ENCODE measurements at regions not wholly inside any gene's neighbourhood (a gene's known extent, or its start where the extent isn't known, plus 50 kb on each side); places are given as distances from the start of the nearest gene placed in this dataset.

DNA sequence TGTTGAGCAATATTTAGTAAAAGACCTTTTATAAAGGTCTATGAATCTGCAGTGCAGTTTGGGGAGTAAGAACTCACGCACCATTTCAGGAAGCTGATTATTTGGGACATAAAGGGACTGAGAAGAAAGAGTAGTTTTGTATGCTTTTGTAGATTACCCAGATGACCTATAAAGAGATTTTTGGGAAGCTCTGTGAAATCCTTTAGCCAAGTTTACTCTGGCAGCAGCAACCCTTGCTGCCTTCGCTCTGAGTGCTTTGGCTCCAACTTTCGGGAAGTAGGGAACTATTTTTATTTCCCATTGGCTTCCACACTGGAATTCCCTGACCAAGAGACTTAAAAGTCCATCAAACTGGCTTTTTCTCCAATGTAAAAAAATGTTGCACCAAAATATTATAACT, 1110.1 kb upstream of the PHF14 start:
- H2BK12ac ChIP-seq (ENCODE audit: insufficient read length, low read depth, low read length): no peak overlapping the region
- H3K9me3 Mint-ChIP-seq: peaks cover 0 to 3% of the 10 kb centered on the region in 2 experiments; a peak in 1 of 5 replicates
- DNase-seq: no peak

More for the DNA sequence above, 1110.1 kb upstream of the PHF14 start:
- TF ChIP-seq, protein P1, sequence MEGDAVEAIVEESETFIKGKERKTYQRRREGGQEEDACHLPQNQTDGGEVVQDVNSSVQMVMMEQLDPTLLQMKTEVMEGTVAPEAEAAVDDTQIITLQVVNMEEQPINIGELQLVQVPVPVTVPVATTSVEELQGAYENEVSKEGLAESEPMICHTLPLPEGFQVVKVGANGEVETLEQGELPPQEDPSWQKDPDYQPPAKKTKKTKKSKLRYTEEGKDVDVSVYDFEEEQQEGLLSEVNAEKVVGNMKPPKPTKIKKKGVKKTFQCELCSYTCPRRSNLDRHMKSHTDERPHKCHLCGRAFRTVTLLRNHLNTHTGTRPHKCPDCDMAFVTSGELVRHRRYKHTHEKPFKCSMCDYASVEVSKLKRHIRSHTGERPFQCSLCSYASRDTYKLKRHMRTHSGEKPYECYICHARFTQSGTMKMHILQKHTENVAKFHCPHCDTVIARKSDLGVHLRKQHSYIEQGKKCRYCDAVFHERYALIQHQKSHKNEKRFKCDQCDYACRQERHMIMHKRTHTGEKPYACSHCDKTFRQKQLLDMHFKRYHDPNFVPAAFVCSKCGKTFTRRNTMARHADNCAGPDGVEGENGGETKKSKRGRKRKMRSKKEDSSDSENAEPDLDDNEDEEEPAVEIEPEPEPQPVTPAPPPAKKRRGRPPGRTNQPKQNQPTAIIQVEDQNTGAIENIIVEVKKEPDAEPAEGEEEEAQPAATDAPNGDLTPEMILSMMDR (conservative IDR thresholded peaks at IDR 0.05): no peak
- H2BK15ac ChIP-seq (ENCODE audit: low read depth, low read length): no peak overlapping the region
- no peaks in the 10 kb centered on the region for H3K23me2 ChIP-seq (ENCODE audit: insufficient read length, low read depth, low read length, poor library complexity, severe bottlenecking)
- H3K27me3 ChIP-seq (ENCODE audit: insufficient read depth, low read length): no peaks in the 10 kb centered on the region
- Mint-ChIP-seq H3K36me3 (ENCODE audit: insufficient read depth in 1 of 3, low read depth in 3 of 3) (no peaks in the 10 kb centered on the region), H3K4me1 (no peaks in the 10 kb centered on the region), H3K27me3 (ENCODE audit: low read depth) (no peaks in the 10 kb centered on the region), H3K4me3 (no peak overlapping the region), H3K27ac (no peak overlapping the region)
- H4K8ac ChIP-seq (replicated peaks; ENCODE audit: insufficient read length, low read depth, low read length): no peak overlapping the region
- H3K79me2 ChIP-seq (ENCODE audit: insufficient read depth, low read length): no peaks in the 10 kb centered on the region
- no peak overlapping the region for H2BK20ac ChIP-seq (ENCODE audit: low read depth, low read length, poor library complexity, severe bottlenecking)
- H3K9ac ChIP-seq (ENCODE audit: extremely low read depth, insufficient read length, low read length): no peak overlapping the region
- no peak overlapping the region for H3K18ac ChIP-seq (ENCODE audit: insufficient read length, low read depth, low read length)
- H2BK120ac ChIP-seq (ENCODE audit: low read depth, low read length, poor library complexity, severe bottlenecking): no peak overlapping the region
- no peak overlapping the region for H2BK5ac ChIP-seq (ENCODE audit: insufficient read length, low read length)
- H4K20me1 ChIP-seq (ENCODE audit: control insufficient read depth, insufficient read depth, insufficient read length): no peaks in the 10 kb centered on the region
- no peak overlapping the region for H3K14ac ChIP-seq (ENCODE audit: insufficient read depth, low read length)
- H3K4ac ChIP-seq (ENCODE audit: low read depth, low read length): no peak overlapping the region
- H4K91ac ChIP-seq (ENCODE audit: insufficient read length, low read depth, low read length): no peak overlapping the region
- no peak overlapping the region for H3K27ac ChIP-seq (ENCODE audit: insufficient read length, low read depth, low read length)
- no peak overlapping the region for H3K4me2 ChIP-seq (ENCODE audit: insufficient read depth, insufficient read length, low read length)
- no peaks in the 10 kb centered on the region for H3K4me1 ChIP-seq (ENCODE audit: insufficient read depth, low read length)
- no peak overlapping the region for H3K23ac ChIP-seq (ENCODE audit: insufficient read length, low read depth, low read length)
- no peak overlapping the region for H3K56ac ChIP-seq (ENCODE audit: insufficient read length, low read depth, low read length)
- H2AFZ ChIP-seq (ENCODE audit: low read length): no peak overlapping the region
- H3T11ph ChIP-seq (ENCODE audit: low read length): no peak overlapping the region
- no peak overlapping the region for H2AK5ac ChIP-seq (ENCODE audit: insufficient read length, low read length)
- no peaks in the 10 kb centered on the region for H3K79me1 ChIP-seq (ENCODE audit: insufficient read depth, low read depth, low read length, poor library complexity, severe bottlenecking)
- WGBS (ENCODE audit: extremely low coverage, insufficient read length, low lambda C conversion rate): no CpG with 5 or more reads among the region's 3 CpGs
- H3K9me3 ChIP-seq (ENCODE audit: control insufficient read depth, low read depth, low read length): no peaks in the 10 kb centered on the region
- H4K5ac ChIP-seq (ENCODE audit: insufficient read length, low read depth, low read length): no peak overlapping the region

Data from H9 (cell line).